Ishikawa (cell line): ENCODE measurements at regions not wholly inside any gene's neighbourhood (a gene's known extent, or its start where the extent isn't known, plus 50 kb on each side); places are given as distances from the start of the nearest gene placed in this dataset.

Experiments
- CEBPB ChIP-seq: IDR thresholded peaks from 2 replicates; pipeline ENCODE4 v1.6.1; 2012
- CREB1 ChIP-seq: IDR thresholded peaks from 2 replicates; pipeline ENCODE4 v1.6.1; 2012; ENCODE audit warnings: low read depth
- EGR1 ChIP-seq: IDR thresholded peaks from 2 replicates; pipeline ENCODE4 v1.6.1; 2012
- EP300 ChIP-seq: IDR thresholded peaks from 2 replicates; pipeline ENCODE4 v1.6.1; 2012; ENCODE audit warnings: borderline replicate concordance
- FOXM1 ChIP-seq: IDR thresholded peaks from 2 replicates; pipeline ENCODE4 v1.6.1; 2012; ENCODE audit warnings: low read depth, borderline replicate concordance
- NFIC ChIP-seq: IDR thresholded peaks from 2 replicates; pipeline ENCODE4 v1.6.1; 2012
- RAD21 ChIP-seq: IDR thresholded peaks from 2 replicates; pipeline ENCODE4 v1.6.1; 2012; ENCODE audit warnings: low read depth
- TAF1 ChIP-seq: IDR thresholded peaks from 2 replicates; pipeline ENCODE4 v1.6.1; 2012; ENCODE audit warnings: low read depth, mild to moderate bottlenecking
- TCF12 ChIP-seq: IDR thresholded peaks from 2 replicates; pipeline ENCODE4 v1.6.1; 2012; ENCODE audit warnings: low read depth
- TEAD4 ChIP-seq: IDR thresholded peaks from 2 replicates; pipeline ENCODE4 v1.6.1; 2012
- YY1 ChIP-seq: IDR thresholded peaks from 2 replicates; pipeline ENCODE4 v1.6.1; 2012; ENCODE audit warnings: low read depth
- ZBTB7A ChIP-seq: IDR thresholded peaks from 2 replicates; pipeline ENCODE4 v1.6.1; 2012; ENCODE audit warnings: low read depth
- TF ChIP-seq, protein P1 (sequence below): IDR thresholded peaks from 2 replicates; pipeline ENCODE4 v1.6.1; 2012
- TF ChIP-seq, protein P2 (sequence below): IDR thresholded peaks from 2 replicates; pipeline ENCODE4 v1.6.1; 2012; ENCODE audit warnings: low read depth, mild to moderate bottlenecking
- TF ChIP-seq, protein P3 (sequence below): IDR thresholded peaks from 2 replicates; pipeline ENCODE4 v1.6.1; 2012

DNA sequence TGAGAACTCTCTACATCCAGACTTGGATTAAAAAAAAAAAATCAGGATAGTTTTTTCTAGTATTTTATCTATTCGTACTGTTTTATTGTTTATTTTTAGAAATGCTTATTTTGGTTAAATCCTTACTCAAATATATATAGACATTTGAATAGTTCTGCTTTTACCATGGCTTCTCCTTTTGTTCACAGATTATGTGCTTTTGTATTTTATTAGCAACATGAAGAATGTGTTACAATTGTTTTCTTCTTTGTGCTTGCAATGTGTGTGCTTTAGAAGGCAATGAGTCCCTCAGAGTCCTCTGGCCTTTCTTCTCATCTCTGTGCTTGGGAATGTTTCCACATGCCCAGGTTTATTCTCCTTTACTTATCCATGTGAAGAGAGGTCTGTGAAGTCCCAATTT, 324.0 kb downstream of the KCNRG start:
- TF ChIP-seq RAD21 (no peak), EGR1 (no peak), TAF1 (no peak), ZBTB7A (no peak), TCF12 (no peak), FOXM1 (no peak), TEAD4 (no peak), CREB1 (no peak), CEBPB (no peak), YY1 (no peak), NFIC (no peak), EP300 (no peak)
- TF ChIP-seq, protein P1, sequence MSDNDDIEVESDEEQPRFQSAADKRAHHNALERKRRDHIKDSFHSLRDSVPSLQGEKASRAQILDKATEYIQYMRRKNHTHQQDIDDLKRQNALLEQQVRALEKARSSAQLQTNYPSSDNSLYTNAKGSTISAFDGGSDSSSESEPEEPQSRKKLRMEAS = no peak
- TF ChIP-seq, protein P2, sequence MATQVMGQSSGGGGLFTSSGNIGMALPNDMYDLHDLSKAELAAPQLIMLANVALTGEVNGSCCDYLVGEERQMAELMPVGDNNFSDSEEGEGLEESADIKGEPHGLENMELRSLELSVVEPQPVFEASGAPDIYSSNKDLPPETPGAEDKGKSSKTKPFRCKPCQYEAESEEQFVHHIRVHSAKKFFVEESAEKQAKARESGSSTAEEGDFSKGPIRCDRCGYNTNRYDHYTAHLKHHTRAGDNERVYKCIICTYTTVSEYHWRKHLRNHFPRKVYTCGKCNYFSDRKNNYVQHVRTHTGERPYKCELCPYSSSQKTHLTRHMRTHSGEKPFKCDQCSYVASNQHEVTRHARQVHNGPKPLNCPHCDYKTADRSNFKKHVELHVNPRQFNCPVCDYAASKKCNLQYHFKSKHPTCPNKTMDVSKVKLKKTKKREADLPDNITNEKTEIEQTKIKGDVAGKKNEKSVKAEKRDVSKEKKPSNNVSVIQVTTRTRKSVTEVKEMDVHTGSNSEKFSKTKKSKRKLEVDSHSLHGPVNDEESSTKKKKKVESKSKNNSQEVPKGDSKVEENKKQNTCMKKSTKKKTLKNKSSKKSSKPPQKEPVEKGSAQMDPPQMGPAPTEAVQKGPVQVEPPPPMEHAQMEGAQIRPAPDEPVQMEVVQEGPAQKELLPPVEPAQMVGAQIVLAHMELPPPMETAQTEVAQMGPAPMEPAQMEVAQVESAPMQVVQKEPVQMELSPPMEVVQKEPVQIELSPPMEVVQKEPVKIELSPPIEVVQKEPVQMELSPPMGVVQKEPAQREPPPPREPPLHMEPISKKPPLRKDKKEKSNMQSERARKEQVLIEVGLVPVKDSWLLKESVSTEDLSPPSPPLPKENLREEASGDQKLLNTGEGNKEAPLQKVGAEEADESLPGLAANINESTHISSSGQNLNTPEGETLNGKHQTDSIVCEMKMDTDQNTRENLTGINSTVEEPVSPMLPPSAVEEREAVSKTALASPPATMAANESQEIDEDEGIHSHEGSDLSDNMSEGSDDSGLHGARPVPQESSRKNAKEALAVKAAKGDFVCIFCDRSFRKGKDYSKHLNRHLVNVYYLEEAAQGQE = no peak
- TF ChIP-seq, protein P3, sequence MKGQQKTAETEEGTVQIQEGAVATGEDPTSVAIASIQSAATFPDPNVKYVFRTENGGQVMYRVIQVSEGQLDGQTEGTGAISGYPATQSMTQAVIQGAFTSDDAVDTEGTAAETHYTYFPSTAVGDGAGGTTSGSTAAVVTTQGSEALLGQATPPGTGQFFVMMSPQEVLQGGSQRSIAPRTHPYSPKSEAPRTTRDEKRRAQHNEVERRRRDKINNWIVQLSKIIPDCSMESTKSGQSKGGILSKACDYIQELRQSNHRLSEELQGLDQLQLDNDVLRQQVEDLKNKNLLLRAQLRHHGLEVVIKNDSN = no peak

DNA sequence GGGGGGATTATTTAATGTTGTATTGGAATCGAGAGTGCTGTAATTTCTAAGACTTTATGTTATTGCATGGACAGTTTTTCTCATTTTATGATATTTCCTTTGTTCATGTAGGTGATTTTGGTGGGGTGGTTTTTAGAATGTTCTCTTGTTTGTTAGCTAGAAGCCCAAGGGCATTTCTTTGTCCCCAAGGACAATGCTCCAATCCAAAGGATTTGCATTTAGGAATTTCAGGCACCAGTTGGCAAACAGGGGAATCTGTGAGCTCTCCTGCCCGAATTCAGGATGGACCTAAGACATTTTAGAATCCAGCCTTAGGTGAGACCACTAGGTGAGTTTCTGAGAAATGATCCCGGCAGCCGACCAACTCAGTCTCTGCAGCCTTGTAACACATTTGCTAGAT, 324.9 kb downstream of the KCNRG start:
- TF ChIP-seq ZBTB7A = no peak
- TF ChIP-seq YY1 = no peak
- TF ChIP-seq NFIC = no peak
- TF ChIP-seq CREB1 = no peak
- TF ChIP-seq, protein P2 = no peak
- TF ChIP-seq TAF1 = no peak
- TF ChIP-seq TEAD4 = no peak
- TF ChIP-seq EGR1 = no peak
- no peak for TF ChIP-seq TCF12
- no peak for TF ChIP-seq RAD21
- TF ChIP-seq, protein P3 = no peak
- TF ChIP-seq, protein P1 = no peak
- no peak for TF ChIP-seq FOXM1

DNA sequence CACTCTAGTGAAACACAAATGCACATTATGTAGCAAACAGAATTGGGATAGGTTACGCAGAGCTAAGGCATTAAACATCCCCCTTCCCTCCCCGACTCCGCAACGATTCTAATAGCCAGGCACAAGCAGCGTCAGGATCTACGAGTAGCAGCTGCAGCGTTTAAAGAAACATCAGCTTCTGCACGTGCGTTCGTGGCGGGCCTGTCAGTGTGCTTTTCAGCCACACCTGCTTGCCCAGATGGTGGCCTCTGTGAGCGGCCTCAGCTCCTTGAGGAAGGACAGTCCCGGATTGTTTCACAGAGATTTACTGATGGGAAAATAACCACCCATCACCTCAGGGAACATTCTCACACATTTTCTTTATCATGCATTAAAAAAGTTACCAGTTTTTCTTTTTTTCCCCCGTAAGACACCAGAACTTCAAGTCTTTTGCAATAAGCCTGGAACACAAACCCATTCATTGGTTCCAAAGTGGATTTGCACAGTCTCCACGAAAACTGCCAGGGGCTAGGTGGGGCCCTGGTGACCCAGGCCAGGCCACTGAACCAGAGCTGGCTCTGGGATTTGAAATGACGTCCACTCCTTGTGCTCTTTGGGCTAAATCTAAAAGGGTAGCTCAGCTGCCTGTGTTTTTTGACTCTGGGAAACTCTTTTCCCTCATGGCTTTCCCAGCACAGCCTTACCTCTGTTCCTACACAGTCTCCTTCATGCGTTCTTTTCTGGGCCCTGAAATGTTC, 325.5 kb downstream of the KCNRG start:
- no peak for TF ChIP-seq ZBTB7A
- TF ChIP-seq, protein P2 = no peak
- TF ChIP-seq, protein P1 = no peak
- no peak for TF ChIP-seq FOXM1
- TF ChIP-seq NFIC = no peak
- TF ChIP-seq TAF1 = no peak
- TF ChIP-seq CEBPB = no peak
- TF ChIP-seq YY1 = no peak
- TF ChIP-seq EGR1 = no peak
- no peak for TF ChIP-seq TCF12
- no peak for TF ChIP-seq CREB1
- no peak for TF ChIP-seq EP300
- TF ChIP-seq, protein P3 = no peak

DNA sequence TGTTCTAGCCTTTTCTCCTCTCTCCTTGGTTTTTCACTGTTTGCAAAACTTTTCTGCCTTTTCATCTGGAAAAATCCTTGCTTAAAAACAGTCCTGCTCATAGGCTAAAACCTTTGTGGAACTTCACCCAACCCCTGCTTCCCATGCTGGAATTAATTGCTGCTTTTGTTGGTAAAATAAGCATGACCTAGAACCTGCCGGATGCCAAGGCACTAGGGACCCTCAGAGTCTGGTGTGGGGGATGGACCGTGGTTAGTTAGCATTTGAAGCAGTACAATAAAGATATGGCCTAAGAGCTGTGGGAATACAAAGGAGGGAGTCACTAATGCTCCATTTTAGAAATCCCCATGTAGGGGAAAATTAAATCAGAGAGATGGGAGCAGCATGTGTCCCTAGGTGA, 326.3 kb downstream of the KCNRG start:
- TF ChIP-seq FOXM1 = no peak
- TF ChIP-seq, protein P2 = no peak
- TF ChIP-seq TEAD4 = no peak
- no peak for TF ChIP-seq ZBTB7A
- TF ChIP-seq, protein P1 = no peak
- TF ChIP-seq EP300 = no peak
- no peak for TF ChIP-seq YY1
